ENCODE measurements at regions not wholly inside any gene's neighbourhood (a gene's known extent, or its start where the extent isn't known, plus 50 kb on each side); places are given as distances from the start of the nearest gene placed in this dataset.

DNA sequence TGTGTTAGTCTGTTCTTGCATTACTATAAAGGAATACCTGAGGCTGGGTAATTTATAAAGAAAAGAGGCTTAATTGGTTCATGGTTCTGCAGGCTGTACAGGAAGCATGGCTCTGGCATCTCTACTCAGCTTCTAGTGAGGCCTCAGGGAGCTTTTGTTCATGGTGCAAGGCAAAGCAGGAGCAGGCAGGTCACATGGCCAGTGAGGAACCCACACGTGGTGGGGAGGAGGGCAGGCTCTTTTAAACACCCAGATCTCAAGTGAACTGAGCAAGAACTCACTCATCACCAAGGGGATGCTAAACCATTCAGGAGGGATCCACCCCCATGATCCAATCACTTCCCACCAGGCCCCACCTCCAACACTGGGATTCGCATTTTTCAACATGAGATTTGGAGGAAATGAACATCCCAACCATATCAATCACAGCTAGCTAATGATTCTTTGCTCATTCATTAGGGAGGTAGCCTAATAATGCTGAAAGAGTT is 51.4 kb upstream of the RAP1A start:
- H3K4me1 ChIP-seq (ENCODE audit: control insufficient read depth in 2 of 2, insufficient read depth in 2 of 2, low read length in 2 of 2): peaks cover 6 to 14% of the 10 kb centered on the region in 2 donors
- Mint-ChIP-seq H3K9me3 (ENCODE audit: insufficient read depth) (no peaks in the 10 kb centered on the region), H3K4me3 (no peak overlapping the region), H3K27ac (no peak overlapping the region), H3K4me1 (peaks cover 15% of the 10 kb centered on the region), H3K27me3 (no peaks in the 10 kb centered on the region)
- H3K9ac ChIP-seq (ENCODE audit: low read length): no peak overlapping the region
- intact Hi-C loops (cut with micrococcal nuclease): no loop called here
- TF ChIP-seq CTCF (IDR thresholded peaks at IDR 0.05) (no peak), EZH2 (IDR thresholded peaks at IDR 0.05; ENCODE audit: borderline replicate concordance, insufficient read depth, low read depth, low read length, poor library complexity, severe bottlenecking) (no peak)
- WGBS (ENCODE audit: insufficient coverage): no CpG with 5 or more reads among the region's 2 CpGs
- H3K4me3 ChIP-seq (ENCODE audit: control extremely low read depth in 1 of 5, extremely low read depth in 1 of 5, insufficient read depth in 1 of 5, low read depth in 2 of 5, low read length in 4 of 5): no peak overlapping the region
- H3K9me3 ChIP-seq (ENCODE audit: control extremely low read depth in 1 of 3, control insufficient read depth in 2 of 3, insufficient read depth in 1 of 3, low read length in 2 of 3): no peaks in the 10 kb centered on the region
- H3K36me3 ChIP-seq (replicated peaks in 1 of 2; ENCODE audit: control extremely low read depth in 1 of 2, control insufficient read depth in 1 of 2, extremely low read depth in 1 of 2, insufficient read depth in 2 of 2, low read length in 1 of 2): no peaks in the 10 kb centered on the region
- no peaks in the 10 kb centered on the region for H3K79me2 ChIP-seq (ENCODE audit: control insufficient read depth, insufficient read depth, low read length)
- no peak overlapping the region for H2AFZ ChIP-seq (ENCODE audit: insufficient read depth, low read depth, low read length, poor library complexity, severe bottlenecking)
- H4K20me1 ChIP-seq (ENCODE audit: control insufficient read depth, insufficient read depth, low read length, poor library complexity, severe bottlenecking): no peaks in the 10 kb centered on the region
- H3K4me2 ChIP-seq (replicated peaks; ENCODE audit: low read depth, low read length, poor library complexity, severe bottlenecking): no peak overlapping the region
- no peak for DNase-seq
- CTCF ChIA-PET: interaction anchor here (1.5 kb wide), 1 partner anchor 61 kb away, joined by 6 read pairs; no protein-coding TSS in a partner anchor
- no peak for ATAC-seq (ENCODE audit: low read depth)
- no peaks in the 10 kb centered on the region for H3K27me3 ChIP-seq (replicated peaks in 1 of 4; ENCODE audit: control extremely low read depth in 1 of 4, control insufficient read depth in 3 of 4, insufficient read depth in 4 of 4, low read length in 3 of 4)
- H3K27ac ChIP-seq (ENCODE audit: low read length in 2 of 2): no peak overlapping the region
- POLR2A ChIA-PET: no interaction called here
